Mesendoderm (in vitro differentiated cells): ENCODE measurements at regions not wholly inside any gene's neighbourhood (a gene's known extent, or its start where the extent isn't known, plus 50 kb on each side); places are given as distances from the start of the nearest gene placed in this dataset.

ENCODE experiments used
- DNase-seq: peaks from one replicate; pipeline ENCODE4 v3.0.0; 2013
- H2AK5ac ChIP-seq: 2 replicates; pipeline ENCODE4 v1.6.1; 2013; ENCODE audit warnings: low read length, inconsistent platforms
- H2BK120ac ChIP-seq: 2 replicates; pipeline ENCODE4 v1.6.1; 2013; ENCODE audit warnings: low read depth, mild to moderate bottlenecking, low read length, moderate library complexity, mixed read lengths
- H2BK15ac ChIP-seq: replicated peaks from 2 replicates; pipeline ENCODE4 v1.6.1; 2013; ENCODE audit warnings: low read depth, mild to moderate bottlenecking, moderate library complexity
- H2BK5ac ChIP-seq: 2 replicates; pipeline ENCODE4 v1.6.1; 2013; ENCODE audit warnings: low read length, inconsistent platforms
- H3K18ac ChIP-seq: 2 replicates; pipeline ENCODE4 v1.6.1; 2013; ENCODE audit warnings: mild to moderate bottlenecking, low read length, mixed read lengths
- H3K23ac ChIP-seq: one replicate; pipeline ENCODE4 v1.6.1; 2013; ENCODE audit warnings: low read length
- H3K27ac ChIP-seq: 2 replicates; pipeline ENCODE4 v1.5.1; 2013; ENCODE audit warnings: low read depth, mild to moderate bottlenecking, inconsistent platforms, low read length, moderate library complexity
- H3K27me3 ChIP-seq: 2 replicates; pipeline ENCODE4 v1.6.1; 2013; ENCODE audit warnings: low read length, control low read depth, mild to moderate bottlenecking, inconsistent platforms; ENCODE audit not compliant: insufficient read depth, poor library complexity
- H3K36me3 ChIP-seq: 2 replicates; pipeline ENCODE4 v1.6.1; 2013; ENCODE audit warnings: low read length, inconsistent platforms; ENCODE audit not compliant: control insufficient read depth, insufficient read depth
- H3K4ac ChIP-seq: one replicate; pipeline ENCODE4 v1.6.1; 2013; ENCODE audit warnings: low read depth, mild to moderate bottlenecking, low read length, moderate library complexity
- H3K4me1 ChIP-seq: 2 replicates; pipeline ENCODE4 v1.6.1; 2013; ENCODE audit warnings: low read depth, low read length, inconsistent platforms; ENCODE audit not compliant: control insufficient read depth
- H3K4me2 ChIP-seq: 2 replicates; pipeline ENCODE4 v1.6.1; 2013; ENCODE audit warnings: low read length
- H3K4me3 ChIP-seq: 2 replicates; pipeline ENCODE4 v1.5.1; 2013; ENCODE audit warnings: mild to moderate bottlenecking, low read length
- H3K56ac ChIP-seq: one replicate; pipeline ENCODE4 v1.6.1; 2013; ENCODE audit warnings: low read length
- H3K79me1 ChIP-seq: 2 replicates; pipeline ENCODE4 v1.6.1; 2013; ENCODE audit warnings: low read length, inconsistent platforms
- H3K79me2 ChIP-seq: 2 replicates; pipeline ENCODE4 v1.6.1; 2013; ENCODE audit warnings: mild to moderate bottlenecking, low read length; ENCODE audit not compliant: control insufficient read depth, insufficient read depth
- H3K9ac ChIP-seq: 2 replicates; pipeline ENCODE4 v1.6.1; 2013; ENCODE audit warnings: low read length, inconsistent platforms
- H4K5ac ChIP-seq: one replicate; pipeline ENCODE4 v1.6.1; 2013; ENCODE audit warnings: low read length
- H4K8ac ChIP-seq: one replicate; pipeline ENCODE4 v1.6.1; 2013; ENCODE audit warnings: low read depth, mild to moderate bottlenecking, control low read depth, low read length, moderate library complexity
- WGBS: extraction: QIAGEN DNeasy Blood & Tissue Kit; methylation state at CpG from one replicate; pipeline ENCODE4 v1.1.7; 2013; ENCODE audit warnings: low lambda C conversion rate, missing lambda C conversion rate; ENCODE audit not compliant: insufficient coverage; ENCODE audit errors: extremely low coverage; 5-methylcytosine and 5-hydroxymethylcytosine counted together

DNA sequence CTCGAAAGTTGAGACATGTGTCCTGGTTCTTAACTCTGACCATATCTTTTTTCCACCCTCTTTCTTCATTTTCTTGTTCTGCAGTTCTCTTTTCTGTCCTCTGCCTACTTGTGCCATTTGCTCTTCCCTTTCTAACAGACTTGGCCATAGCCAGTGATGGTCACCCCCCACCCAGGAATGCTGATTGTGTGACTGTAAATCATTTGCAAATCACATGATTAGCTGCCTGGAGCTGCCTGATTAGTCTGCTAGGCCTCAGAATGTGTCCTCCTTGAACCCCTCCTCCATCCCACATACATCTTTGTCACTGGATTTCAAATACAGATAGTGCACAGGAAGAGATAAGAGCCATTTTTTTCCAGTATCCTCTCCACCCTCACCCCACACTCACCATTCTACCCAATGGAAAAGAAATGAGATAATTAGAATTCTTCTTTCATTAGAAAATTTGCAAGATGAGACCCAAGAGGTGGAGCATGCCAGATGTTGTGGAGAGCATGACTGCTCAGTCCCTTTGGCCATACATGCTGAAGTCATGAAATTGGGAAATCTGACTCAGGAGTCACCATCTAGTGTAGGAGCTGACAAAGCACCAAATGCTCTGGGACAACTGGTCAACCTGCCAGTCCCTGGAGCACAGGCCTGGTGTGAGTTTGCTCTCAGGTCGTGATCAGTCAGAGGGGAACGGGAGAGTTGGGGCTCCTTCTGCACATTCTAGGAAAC, 538.2 kb downstream of the CCDC171 start:
- Histone ChIP-seq H3K79me2 (no peaks in the 10 kb centered on the region), H3K4me2 (no peak overlapping the region)

DNA sequence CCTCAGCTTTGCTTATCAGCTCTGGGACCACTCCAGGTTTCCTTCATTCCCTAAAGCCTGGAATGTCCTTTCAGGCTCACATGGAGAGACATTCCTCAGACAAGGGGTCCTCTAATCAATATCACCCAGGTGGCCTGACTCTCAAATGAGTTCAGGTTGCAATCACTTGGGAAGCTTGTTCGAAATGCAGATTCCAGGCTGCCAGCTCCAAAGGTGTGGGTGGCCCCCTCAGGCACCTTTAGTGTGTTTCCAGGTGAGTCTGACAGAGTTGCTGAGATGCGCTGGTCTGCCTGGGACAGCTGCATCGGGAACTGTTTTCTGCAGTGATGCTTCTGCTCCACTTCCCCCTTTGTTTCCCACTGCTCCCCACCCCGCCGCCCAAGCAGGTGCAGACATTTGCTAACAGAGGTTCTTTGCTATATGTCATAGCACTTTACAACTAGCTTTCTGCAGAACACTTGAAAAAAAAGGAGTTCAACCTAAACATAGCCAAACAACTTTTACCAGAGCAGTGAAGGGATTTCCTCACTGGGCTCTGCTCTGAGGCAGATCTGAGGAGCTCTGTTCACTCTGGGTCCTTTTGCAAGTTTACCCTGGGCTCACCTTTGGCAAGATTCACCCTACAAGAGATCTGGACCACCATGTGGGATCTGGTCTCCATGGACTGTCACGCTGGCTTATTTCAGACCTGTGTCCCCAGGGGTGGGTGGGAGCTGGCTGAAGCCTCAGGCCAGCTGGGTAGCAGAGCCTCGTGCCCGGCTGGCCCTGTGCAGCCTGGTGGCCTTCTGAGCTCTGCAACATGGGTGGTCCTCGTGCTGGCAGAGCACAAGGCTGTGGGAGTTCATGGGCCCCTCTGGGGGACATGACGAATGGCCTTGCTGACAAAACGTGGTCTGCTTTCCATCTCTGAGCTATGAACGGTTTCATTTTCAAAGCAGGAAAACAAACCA, 539.6 kb downstream of the CCDC171 start:
- DNase-seq: peak; percentile 73
- Histone ChIP-seq H3K56ac (no peak overlapping the region), H4K8ac (no peak overlapping the region), H3K4me2 (no peak overlapping the region), H3K23ac (no peak overlapping the region), H2BK5ac (no peak overlapping the region), H2BK15ac (no peak overlapping the region), H3K27me3 (no peaks in the 10 kb centered on the region), H3K36me3 (no peaks in the 10 kb centered on the region), H3K18ac (no peak overlapping the region), H3K27ac (no peak overlapping the region), H3K4ac (no peak overlapping the region), H4K5ac (no peak overlapping the region), H3K79me1 (no peaks in the 10 kb centered on the region), H3K4me3 (no peak overlapping the region), H3K79me2 (no peaks in the 10 kb centered on the region), H2BK120ac (no peak overlapping the region), H3K4me1 (peaks cover 7% of the 10 kb centered on the region), H2AK5ac (no peak overlapping the region), H3K9ac (no peak overlapping the region)
- no CpG with 5 or more reads among the region's 12 CpGs for WGBS

More for the DNA sequence above, 538.2 kb downstream of the CCDC171 start:
- H3K4me3 ChIP-seq: no peak overlapping the region
- no peak overlapping the region for H4K5ac ChIP-seq
- no peaks in the 10 kb centered on the region for H3K27me3 ChIP-seq
- no peaks in the 10 kb centered on the region for H3K79me1 ChIP-seq
- no CpG with 5 or more reads among the region's 3 CpGs for WGBS
- no peak overlapping the region for H3K56ac ChIP-seq
- H3K4ac ChIP-seq: no peak overlapping the region
- no peak overlapping the region for H2BK15ac ChIP-seq
- H3K18ac ChIP-seq: no peak overlapping the region
- H3K36me3 ChIP-seq: no peaks in the 10 kb centered on the region
- peak; percentile 80 for DNase-seq
- peaks cover 7% of the 10 kb centered on the region for H3K4me1 ChIP-seq
- no peak overlapping the region for H2BK5ac ChIP-seq
- no peak overlapping the region for H2AK5ac ChIP-seq
- no peak overlapping the region for H3K23ac ChIP-seq
- H2BK120ac ChIP-seq: no peak overlapping the region
- no peak overlapping the region for H4K8ac ChIP-seq
- no peak overlapping the region for H3K9ac ChIP-seq
- no peak overlapping the region for H3K27ac ChIP-seq

DNA sequence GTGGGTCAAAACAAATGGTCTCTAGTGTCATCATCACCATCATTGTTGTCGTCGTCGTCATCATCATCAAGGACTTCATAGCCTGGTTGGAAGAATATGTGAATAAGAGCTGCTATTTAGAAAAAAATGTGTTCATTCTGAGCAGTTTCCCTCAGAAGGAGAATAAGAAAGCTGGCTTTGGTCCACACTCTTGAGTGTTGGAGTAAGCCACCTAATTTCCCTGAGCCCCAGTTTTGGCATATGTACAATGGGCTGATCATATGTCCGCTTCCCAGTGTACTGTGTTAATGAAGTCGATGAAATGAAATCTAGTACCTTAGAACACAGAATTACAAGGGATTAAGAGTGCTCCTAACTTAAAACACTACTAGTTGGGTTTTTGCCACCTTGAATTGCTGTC, 545.5 kb downstream of the CCDC171 start:
- no CpG with 5 or more reads among the region's 5 CpGs for WGBS
- no peak for DNase-seq
- H3K23ac ChIP-seq: no peak overlapping the region
- H3K79me2 ChIP-seq: no peaks in the 10 kb centered on the region
- H3K4me3 ChIP-seq: no peak overlapping the region
- H3K4ac ChIP-seq: no peak overlapping the region
- no peak overlapping the region for H4K8ac ChIP-seq
- no peak overlapping the region for H2BK15ac ChIP-seq
- no peak overlapping the region for H3K4me2 ChIP-seq
- H4K5ac ChIP-seq: no peak overlapping the region
- H3K27ac ChIP-seq: no peak overlapping the region
- no peaks in the 10 kb centered on the region for H3K36me3 ChIP-seq
- no peaks in the 10 kb centered on the region for H3K79me1 ChIP-seq
- H3K56ac ChIP-seq: no peak overlapping the region
- no peak overlapping the region for H2AK5ac ChIP-seq
- no peak overlapping the region for H3K18ac ChIP-seq
- H3K27me3 ChIP-seq: no peaks in the 10 kb centered on the region
- H3K4me1 ChIP-seq: no peaks in the 10 kb centered on the region
- H3K9ac ChIP-seq: no peak overlapping the region
- H2BK5ac ChIP-seq: no peak overlapping the region
- no peak overlapping the region for H2BK120ac ChIP-seq

DNA sequence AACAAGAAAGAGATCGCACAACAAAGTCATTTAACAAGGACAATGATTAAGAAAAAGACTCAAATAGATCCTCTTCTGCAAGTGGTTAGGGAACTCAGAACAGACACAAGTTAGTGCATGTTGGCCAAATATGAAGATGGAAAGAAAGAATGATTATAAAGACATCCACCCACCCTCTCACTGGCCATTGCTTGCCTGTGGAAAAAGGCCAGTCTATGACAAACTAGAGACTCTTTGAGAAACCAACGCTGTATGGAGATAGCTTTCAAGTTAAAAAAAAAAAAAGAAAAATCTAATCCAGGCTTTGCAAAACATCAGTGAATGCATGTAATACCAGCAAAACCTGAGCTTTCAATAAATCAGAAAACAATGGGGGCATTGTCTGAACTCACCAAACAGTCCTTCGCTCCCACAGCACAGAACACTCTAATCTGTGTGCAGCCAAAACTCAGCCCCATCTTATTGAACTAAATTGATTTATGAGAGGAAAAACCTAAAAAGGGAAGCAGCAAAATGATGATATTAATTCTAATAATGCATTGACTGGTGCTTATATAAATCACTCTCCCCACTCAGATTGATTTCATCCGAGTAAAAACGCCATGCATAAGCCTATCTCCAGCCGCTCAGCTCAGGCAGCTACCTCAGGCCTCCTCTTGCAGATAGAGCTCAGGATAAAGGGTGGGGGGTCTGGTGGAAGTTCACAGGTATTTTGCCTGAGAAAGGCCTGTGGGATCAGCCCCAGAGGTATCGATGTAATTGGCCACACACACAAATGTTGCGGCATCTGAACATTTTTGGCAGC, 547.1 kb downstream of the CCDC171 start:
- no peak overlapping the region for H3K18ac ChIP-seq
- no peak overlapping the region for H2BK5ac ChIP-seq
- no peak overlapping the region for H3K4me2 ChIP-seq
- H4K8ac ChIP-seq: no peak overlapping the region
- no peak overlapping the region for H3K23ac ChIP-seq
- no peaks in the 10 kb centered on the region for H3K36me3 ChIP-seq
- DNase-seq: peak; percentile 36
- no peaks in the 10 kb centered on the region for H3K27me3 ChIP-seq
- no peaks in the 10 kb centered on the region for H3K79me1 ChIP-seq
- no peak overlapping the region for H3K9ac ChIP-seq
- no peak overlapping the region for H3K56ac ChIP-seq
- no peaks in the 10 kb centered on the region for H3K4me1 ChIP-seq
- H4K5ac ChIP-seq: no peak overlapping the region
- no peak overlapping the region for H2AK5ac ChIP-seq
- H2BK120ac ChIP-seq: no peak overlapping the region
- no peak overlapping the region for H2BK15ac ChIP-seq
- H3K27ac ChIP-seq: no peak overlapping the region
- WGBS: no CpG with 5 or more reads among the region's 8 CpGs
- no peaks in the 10 kb centered on the region for H3K79me2 ChIP-seq
- no peak overlapping the region for H3K4ac ChIP-seq
- H3K4me3 ChIP-seq: no peak overlapping the region

DNA sequence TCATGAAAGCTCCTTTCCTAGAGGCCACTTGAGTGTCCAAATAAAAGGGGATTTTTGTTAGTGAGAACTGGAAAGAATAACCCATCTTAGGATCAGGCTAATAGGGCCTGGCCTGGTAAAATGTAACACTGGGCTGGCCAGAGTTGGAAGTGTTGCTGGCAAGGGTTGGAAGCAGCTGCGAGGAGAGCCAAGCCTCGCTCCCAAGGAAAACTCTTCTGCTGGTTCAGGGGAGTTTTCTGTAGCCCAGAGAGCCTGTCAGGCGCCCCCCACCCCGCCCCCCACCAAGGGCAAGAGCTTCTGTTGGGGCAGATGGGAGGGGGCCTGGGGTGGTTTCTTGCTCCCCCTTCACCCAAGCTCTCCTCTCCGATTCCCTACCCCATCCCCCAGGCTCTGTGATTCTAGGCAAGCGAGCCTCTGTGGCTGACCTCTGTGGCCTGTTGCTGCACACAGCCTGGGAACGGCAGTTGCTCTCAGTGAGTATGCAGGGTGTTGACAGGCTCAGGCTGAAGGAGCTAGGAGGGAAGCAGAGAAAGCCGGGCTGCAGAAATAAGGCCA, 547.8 kb downstream of the CCDC171 start:
- H2BK120ac ChIP-seq: no peak overlapping the region
- no peak overlapping the region for H3K23ac ChIP-seq
- peak overlapping the region; percentile 29 for H3K56ac ChIP-seq
- H3K9ac ChIP-seq: no peak overlapping the region
- H3K4me3 ChIP-seq: no peak overlapping the region
- no peak overlapping the region for H4K5ac ChIP-seq
- no peak overlapping the region for H3K4ac ChIP-seq
- H2BK5ac ChIP-seq: no peak overlapping the region
- WGBS: no CpG with 5 or more reads among the region's 8 CpGs
- peak overlapping the region; percentile 16 for H3K18ac ChIP-seq
- H4K8ac ChIP-seq: no peak overlapping the region
- no peak overlapping the region for H3K4me2 ChIP-seq
- no peaks in the 10 kb centered on the region for H3K79me1 ChIP-seq
- no peaks in the 10 kb centered on the region for H3K79me2 ChIP-seq
- no peaks in the 10 kb centered on the region for H3K36me3 ChIP-seq
- H2AK5ac ChIP-seq: no peak overlapping the region
- H3K27me3 ChIP-seq: no peaks in the 10 kb centered on the region
- no peak overlapping the region for H2BK15ac ChIP-seq
- H3K4me1 ChIP-seq: no peaks in the 10 kb centered on the region
- H3K27ac ChIP-seq: no peak overlapping the region
- DNase-seq: peak; percentile 28
